NCI-H774 (cell line): ENCODE measurements at regions not wholly inside any gene's neighbourhood (a gene's known extent, or its start where the extent isn't known, plus 50 kb on each side); places are given as distances from the start of the nearest gene placed in this dataset.
"Not testable (repeated sequence)": the region's sequence is repeated elsewhere in the genome, so short reads cannot be mapped to it uniquely, and the experiment has no call there.

Source experiments
- DNase-seq: peaks from one replicate; lab custom pipeline; 2025; lab: John Stamatoyannopoulos, UW

DNA sequence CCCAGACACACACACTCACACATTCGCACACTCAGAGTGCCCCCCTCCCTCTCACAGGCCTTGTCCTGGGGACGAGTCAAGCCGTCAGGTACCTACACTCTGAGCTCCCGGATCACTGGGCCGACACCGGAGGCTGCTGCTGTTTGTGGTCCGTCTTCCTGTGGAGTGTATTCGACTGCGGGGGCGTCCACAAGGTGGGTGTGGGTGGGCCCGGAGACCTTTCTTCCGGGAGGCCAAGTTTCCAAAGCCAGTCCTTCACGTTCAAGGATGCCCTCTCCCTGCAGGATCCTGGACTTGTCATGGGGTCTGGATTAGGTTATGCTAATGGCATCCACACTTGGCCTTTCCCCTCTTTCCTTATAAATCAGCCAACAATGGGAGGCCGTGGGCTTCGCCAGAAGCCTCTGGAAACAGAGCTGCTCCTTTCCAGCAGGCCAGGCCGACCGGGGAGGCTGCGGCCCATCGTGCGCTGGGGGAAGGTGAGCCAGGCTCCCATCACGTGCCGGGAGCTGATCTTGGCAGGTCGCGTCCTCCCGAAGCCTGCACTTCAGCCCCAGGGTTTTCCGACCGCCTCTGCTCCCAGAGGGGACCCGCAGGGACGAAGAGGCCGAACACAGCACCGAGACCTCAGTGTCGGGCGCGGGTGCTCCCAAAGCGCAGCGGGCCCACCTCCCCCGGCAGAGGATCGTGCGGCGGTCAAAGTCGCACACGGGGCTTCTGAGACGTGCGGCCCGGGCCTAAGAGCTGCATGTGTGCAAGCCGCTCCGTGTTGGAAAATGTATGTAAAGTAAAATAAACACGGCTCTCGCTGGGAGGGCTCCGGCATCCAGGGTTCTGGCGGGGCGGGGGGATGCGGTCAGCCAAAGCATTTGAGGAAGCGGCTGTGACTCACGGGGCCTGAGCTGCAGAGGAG lies 196.5 kb upstream of the ZNF469 start:
- not testable (repeated sequence) for DNase-seq

DNA sequence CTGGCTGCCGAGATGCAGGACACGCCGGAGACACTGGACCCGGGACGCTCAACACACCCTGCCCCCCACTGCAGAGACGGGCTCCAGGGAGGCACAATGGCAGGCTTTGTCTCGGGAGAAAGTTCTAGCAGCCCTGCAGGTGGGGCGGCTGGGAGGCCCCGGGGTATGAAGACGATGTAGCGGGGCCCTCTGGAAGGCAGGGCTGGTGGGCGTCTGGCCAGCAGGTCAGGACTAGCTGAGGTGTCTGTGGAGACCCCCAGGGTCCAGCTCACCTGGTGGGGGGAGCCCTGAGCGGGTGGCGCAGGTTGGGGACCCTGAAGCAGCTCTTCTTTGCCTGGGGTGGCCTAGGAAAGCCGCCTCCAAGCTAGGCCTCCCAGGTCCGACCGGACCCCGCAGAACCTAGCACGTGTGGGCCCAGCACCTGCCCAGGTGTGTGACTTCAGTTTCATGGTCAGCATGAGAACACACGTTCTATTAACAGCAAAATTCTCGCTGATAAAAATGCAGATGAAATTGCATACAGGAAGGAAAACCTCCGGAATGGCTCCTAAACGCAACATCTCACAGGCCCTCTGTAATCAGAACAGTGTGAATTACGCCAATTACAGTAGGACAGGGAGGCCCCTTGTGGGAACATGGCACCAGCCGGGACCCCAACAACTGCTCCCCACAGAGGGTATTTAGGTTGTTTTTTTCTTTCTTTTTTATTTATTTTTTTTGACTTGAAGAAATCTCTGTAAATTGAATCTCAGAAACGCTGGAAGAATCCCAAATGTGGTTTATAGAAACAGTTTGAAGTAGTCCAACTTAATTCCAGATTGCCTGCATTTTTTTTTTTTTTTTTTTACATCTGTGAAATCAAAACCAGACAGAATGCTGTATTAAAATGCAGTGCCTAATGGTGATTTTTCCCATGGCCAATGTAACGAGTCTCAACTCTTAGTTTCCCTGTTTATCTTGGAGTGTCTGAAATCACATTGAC lies 195.6 kb upstream of the ZNF469 start:
- not testable (repeated sequence) for DNase-seq

DNA sequence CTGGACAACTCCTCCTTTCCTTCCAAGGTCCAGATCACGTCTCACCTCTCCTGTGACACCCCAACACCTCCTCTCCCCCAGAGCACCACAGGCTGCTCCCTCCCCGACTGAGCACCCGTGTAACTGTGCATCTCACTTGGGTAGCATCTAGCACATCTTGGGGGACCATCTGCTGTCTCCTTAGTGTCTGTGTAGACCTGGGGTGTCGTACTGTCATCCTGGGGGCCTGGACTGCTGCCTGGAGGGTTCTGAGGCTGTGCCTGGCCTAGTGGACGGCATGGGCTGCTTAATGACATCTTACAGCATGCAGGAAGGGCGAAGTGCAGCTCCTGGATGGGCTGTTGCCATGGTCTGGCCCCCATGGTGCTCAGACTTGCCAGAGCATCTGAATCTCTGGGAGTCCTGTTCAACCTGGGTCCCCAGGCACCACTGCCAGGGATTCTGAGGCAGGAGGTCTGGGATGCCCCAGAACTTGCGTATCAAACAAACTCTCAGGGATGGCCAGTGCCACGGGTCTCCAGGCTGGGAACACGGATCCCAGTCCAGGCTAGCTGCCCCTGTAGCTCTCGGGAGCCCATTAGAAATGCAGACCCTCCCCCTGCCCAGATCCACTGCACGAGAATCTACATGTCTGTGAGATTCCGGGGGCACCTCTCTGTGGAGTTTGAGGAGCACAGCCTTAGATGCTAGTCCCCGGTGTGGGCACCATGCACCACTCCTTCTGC lies 194.4 kb upstream of the ZNF469 start:
- not testable (repeated sequence) for DNase-seq

DNA sequence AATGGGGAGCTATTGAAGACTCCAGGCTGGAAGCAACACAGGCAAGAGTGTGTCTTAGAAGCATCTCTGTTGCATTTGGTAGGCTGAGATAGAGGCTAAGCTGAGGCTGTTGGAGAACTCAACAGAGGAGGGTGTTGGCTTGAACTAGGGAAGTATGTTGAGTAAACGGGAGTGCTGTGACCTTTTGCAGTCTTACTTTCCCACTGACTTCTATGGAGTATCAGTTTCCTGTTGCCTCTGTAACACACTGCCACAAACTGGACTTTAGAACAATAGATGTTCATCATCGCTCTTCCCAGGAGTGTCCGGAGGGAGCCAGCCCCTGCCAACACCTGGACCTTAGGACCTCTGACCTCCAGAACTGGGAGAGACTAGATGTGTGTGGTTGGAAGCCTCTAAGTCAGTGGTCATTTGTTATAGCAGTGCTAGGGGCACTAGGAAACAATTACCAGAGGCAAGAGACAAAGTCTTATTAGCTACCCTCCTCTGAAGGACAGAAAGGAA lies 192.1 kb upstream of the ZNF469 start:
- DNase-seq: not testable (repeated sequence)

DNA sequence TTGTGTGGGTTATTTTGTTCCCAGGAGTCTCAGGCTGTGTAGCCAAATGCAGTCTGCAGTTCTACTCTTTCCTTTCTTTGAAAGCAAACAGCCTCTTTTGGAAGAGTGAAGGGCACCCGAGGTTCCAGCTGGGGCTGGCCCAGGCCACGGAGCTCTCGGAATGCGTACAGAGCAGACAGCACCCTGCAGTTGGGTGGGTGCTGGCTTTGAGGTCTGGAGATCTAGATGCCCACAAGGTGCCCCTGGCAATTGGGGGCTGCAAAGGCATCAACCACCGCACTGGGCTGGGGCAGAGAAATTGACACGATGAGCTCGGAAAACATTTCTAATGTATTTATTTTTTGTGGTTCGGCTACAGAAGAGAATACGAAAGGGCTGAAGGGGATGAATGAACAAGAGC lies 191.6 kb upstream of the ZNF469 start:
- not testable (repeated sequence) for DNase-seq

DNA sequence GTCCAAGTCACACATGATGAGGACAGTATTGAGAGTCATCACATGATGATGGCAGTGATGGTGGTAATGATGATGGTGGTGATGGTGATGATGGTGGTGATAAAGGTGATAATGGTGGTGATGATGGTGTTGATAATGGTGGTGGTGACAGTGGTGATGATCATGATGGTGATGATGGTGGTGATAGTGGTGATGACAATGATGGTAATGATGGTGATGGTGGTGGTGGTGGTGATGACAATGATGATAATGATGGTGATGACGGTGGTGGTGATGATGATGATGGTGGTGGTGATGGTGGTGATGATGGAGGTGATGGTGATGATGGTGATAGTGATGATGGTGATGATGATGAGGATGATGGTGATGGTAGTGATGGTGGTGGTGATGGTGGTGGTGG lies 190.2 kb upstream of the ZNF469 start:
- DNase-seq: no peak

DNA sequence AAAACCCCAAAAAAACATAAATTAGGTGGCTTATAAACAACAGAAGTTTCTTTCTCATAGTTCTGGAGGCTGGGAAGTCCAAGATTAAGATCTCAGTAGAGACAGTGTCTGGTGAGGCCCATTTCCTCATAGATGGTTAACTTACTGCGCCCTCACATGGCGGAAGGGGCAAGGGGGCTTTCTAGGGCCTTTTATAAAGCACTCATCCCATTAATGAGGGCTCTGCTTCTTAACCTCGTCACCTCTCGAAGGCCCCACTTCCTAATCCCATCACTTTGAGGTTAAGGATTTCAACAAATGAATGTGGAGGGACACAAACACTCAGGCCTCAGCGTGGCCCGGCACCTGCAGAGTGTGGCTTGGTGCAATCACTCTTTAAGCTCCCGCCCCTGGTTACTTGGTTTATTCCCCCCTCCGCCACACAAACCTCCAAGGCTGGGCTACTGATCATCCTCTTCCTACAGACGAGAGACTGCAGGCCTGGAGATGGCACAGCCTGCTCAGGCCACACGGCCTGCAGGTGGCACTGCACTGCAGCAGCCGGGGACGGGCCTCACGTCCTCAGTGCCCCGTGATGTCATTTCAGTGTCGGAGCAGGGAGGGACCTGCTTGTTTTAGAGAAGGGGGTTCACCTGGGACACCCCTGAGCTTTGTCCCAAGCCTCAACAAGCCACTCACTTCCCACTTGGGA lies 188.9 kb upstream of the ZNF469 start:
- DNase-seq: peak; percentile 16

DNA sequence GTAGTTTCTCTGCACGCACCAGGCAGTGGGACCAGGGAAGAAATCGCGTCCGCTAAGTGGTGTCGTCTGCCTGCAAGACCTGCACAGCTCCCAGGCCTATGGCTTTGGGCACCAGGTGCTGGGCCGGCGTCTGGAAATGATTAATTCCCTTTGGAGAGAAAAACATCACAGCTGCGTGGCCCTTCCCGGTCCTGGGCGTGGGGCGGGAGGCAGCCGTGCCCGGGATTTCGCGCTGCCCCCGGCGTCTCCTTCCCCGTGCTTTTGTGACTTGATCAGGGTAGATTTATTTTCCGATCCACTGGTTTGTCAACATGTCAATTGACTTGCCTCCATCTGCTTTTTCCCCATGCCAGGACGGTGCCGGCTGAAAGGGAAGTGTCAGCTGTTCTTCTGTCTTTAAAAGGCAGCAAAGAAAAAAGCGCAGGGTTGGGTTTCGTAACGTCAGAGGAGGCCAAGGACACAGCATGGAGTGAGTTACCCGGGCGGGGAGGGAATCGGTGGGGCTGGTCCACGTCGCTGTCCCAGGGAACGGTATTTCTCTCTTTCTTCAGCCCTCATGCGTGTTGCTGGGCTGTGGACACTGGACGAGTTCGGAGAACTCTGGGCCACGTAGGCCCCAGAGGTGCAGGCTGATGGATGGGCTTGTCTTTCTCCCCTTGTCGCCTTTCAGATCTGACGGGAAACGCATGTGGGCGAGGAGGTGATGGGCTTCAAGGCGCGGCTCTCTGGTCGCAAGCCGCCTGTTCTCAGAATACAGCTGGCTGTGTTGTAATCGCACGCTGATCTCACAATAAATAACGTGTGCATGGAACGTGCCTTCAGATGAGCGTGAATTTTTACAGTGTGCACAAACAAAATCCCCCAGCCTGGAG lies 188.1 kb upstream of the ZNF469 start:
- DNase-seq: no peak

DNA sequence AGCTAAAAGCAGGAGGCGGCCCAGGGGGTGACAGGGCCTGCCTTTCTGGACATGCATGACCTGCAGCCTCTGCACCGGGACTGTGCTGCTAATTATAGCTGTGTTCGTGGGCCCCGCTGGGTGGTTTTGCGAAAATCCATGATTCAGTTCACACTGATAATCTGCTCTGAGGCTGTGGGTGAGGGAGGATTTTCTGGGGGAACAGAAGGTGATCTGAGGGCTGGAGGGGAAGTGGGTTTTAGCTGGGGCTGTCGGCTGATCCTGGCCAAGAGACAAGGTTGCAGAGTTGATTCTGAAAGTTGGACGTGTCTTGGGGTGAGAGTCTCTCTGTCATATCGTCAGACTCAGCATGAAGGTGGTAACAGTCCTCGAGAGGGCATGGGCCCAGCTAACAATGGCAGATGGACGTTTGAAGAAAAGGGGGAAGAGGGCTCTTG lies 187.5 kb upstream of the ZNF469 start:
- no peak for DNase-seq

DNA sequence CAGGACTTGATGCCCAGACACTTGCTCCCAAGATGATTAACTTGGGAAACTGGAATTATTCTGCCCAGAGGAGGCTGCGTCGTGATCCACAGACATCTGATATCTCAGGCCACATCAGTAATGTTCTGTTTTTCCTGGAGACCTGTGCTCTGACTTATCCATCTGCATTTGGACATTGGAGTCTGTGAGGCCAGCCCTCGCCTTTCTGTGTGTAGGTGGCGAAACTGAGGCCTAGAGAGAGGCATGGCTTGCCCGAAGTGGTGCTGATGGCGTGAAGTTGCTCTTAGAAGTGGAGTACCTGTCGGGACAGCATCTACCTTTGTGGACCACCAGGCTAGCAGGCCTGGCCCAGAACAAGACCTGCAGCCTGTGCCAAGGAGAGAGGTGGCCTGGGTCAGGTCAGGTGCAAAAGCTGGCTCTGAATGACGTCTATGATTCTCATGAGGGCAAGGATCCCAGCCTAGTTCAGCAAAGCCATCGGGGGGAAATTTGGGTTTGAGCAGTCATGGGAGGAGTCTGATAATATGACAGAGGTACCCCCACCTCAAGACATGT lies 186.8 kb upstream of the ZNF469 start:
- no peak for DNase-seq

DNA sequence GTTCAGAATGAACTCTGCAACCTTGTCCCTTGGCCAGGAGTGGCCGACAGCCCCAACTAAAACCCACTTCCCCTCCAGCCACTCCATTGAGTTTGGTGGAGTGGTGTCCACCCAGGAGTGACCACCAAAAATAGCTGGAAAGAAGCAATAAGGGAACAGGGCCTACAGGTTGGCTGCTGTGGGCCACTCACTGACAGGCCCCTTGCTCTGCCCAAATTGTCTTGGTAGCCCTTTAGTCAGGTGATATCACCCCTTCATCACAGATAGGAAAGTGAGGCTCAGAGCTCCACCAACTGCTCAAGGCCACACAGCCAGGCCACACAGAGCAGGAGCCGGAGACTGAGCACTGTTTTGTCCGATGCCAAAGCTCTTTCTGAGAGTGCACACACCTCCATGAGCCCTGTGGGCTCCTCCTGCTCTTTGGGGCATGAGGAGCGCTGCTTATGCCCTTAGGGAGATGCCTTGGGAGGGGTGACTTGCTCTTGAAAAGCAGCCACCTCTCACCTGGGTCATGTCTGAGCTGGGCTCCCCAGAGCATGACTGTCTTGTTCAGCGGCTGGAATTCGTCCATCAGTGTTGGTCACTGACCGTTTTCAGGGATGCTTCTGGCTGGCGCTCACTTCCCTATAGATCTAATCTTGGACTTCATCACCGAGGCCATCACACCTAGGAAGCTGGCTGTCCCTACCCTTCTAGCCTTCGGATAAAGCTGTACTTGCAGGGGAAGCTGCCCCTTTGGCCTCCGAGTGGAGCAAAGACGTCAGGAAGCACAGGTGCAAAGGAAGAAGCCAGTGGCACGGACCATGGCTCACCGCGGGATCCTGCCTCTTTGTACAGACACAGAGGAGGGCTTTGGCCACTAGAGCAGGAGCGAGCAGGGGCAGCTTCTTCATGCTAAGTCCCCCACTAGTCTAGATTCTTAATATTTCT lies 186.0 kb upstream of the ZNF469 start:
- no peak for DNase-seq

DNA sequence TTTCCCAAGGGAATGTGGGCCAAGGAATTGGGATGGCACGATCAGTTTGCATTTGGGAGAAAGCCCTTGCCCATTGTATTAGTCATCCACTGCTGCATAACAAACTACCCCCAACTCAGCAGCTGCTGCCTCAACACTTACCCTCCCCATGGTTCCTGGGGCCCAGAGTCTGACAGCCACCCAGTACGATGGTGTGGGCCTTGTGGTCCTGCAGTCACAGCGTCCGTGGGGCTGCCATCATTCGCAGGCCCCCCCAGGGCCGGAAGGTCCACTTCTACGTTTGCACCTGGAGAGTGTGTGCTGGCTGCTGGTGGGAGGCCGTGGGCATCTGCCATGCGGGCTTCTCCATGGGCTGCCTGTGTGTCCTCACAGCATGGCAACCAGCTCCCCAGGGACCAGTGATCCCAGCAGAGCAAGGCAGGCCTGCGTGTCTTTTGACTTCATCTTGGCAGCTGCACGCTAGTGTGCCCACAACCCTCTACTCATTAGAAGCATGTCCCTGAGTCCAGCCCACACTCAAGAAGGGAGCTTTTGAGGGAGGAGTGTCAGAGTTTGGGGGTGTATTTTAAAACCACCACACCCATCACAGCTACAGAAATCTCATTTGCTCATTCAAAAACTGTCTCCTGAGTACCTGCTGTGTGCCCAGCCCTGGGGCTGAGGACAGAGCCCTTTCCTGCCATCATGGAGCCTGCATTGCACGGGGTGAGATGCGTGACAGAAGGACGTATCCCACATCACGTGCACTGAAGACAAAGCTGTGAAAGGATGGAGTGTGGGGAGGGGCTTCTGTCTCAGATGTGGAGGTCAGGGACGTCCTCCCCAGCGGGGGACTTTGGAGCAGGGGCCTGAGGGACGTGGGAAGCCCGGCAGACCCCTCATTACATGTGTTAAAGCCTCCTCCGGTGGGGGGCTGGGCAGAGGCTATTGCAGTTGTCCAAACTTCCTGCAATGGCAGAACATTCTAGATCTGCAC lies 185.0 kb upstream of the ZNF469 start:
- DNase-seq: no peak

DNA sequence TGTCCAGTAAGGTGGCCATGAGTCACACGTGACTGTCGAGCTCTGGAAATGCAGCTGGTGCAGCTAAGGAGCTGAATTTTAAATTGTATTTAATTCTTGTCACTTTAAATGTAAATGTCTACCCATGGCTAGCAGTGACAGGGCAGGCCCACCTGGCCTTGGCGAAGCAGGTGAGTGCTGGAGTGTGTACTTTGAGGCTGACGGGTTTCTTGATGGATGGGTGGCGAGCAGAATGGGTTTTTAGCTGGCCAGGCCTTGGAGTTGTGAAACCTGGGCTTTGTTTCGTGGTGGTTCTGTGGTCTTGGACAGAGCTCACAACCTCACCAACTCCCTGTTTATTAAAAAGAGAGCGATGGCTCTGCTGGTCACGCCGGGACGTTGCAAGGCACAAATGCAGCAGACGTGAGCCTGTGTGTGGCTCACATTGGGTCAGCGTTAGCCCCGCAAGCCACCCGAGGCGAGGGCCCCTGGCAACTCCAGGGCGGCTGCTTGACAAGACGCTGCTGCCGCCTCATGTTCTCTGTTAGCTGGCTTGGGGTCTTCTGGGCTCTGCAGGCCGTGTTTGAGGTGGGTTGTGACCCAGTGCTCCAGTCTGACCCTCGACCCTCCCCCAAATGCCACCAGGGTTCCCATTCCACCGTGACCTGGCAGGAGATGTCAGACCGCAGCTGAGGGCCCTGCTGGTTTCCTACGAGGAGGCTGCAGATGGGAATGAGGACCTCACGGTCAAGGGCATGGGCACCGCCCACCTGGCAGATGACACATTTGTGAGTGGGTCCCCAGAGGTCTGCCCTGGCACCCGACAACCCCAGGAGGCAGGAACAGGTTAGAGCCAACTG lies 184.1 kb upstream of the ZNF469 start:
- not testable (repeated sequence) for DNase-seq

DNA sequence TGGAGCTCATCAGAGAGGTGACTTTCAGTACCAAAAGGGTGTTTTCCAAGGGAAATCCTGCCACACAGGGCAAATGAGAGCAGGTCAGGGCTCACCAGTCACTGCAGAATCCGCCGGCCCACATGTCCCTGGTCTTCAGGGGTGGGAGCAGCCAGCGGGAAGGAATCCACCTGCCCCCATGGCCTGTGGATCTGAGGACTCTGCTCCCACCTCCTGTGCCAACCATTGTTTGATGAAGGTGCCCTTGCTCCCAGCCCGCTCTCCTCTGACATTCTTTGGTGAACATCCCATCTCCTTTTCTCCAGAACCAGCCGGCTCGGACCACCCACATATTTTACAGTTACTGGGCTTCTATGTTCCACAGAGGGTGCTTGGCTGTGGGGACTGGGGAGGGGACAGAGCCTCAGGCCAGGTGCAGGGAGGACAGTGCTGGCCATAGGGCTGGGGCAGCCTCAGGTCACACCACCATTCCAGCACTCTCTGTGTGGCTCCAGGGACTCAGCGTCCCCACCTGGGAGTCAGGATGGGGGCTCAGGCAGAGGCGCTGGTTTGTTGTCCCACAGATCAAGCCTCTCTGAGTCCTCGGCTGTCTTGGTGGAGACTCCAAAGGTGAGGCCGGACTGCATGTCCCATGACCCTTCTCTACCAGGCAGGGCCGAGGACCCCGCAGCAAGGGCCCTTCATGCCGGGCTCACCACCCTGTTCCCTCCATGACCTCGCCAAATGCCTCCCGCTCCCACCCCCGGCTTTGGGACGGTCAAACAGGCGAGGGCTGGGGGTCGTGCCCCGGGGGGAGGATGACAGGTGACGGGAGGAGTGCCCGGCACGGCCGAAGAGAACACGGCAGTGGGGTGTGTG lies 183.2 kb upstream of the ZNF469 start:
- not testable (repeated sequence) for DNase-seq

DNA sequence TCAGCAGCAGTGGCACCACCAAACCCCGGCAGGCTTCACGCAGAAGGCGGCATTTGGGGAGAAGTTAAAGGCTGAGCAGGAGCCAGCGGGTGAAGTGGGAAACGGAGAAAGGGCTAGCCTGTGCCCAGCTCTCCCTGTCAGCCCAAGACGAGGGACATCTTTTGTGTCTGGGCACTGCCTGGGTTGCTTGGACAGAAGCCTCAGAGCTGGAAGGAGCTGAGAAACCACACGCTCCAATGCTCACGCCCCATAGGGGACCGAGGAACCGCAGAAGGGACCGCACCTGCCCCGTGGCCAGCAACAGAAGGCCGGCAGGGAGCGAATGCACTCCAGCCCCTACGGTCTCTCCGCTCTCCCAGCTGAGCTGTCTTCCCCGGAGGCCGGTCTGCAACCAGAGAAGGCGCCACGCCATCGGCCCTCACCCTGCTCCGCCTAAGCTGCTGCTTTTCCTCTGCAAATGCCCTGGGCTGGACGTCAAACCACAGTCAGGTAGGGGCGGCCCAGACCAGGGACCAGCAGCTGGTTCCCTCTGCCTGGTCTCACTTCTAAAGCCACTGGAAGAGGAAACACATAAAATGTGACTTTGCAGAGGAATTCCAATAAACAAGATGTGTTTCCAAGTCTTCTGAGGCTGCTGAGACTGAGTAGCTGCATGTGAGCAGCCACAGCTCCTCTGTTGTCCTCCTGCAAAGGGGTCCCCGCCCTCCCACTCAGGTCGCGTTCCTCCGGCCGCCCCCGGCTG lies 182.4 kb upstream of the ZNF469 start:
- DNase-seq: not testable (repeated sequence)
